ENCODE measurements at regions not wholly inside any gene's neighbourhood (a gene's known extent, or its start where the extent isn't known, plus 50 kb on each side); places are given as distances from the start of the nearest gene placed in this dataset.

DNA sequence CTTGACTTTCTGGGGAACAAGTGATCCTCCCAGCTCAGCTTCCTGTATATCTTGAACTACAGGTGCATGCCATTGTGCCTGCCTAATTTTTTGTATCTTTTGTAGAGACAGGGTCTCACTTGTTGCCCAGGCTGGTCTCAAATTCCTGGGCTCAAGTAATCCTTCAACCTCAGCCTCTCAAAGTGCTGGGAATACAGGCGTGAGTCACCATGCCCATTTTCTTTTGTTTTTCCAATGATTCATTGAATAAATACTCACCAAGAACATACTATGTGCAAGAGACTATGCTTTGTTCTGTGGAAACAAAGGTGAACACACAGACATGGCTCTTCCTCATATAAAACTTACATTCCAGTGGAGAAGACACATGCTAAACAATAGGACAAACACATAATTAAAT lies 407.8 kb upstream of the DAB1 start:
- TF ChIP-seq BCL11A (IDR thresholded peaks at IDR 0.05; ENCODE audit: low read depth, low read length) (no peak), CEBPB (IDR thresholded peaks at IDR 0.05; ENCODE audit: borderline replicate concordance in 1 of 2, low read depth in 2 of 2, low read length in 2 of 2) (no peak), EGR1 (IDR thresholded peaks at IDR 0.05; ENCODE audit: borderline replicate concordance in 1 of 2, low read depth in 2 of 2, low read length in 2 of 2) (no peak), GABPA (IDR thresholded peaks at IDR 0.05; ENCODE audit: low read depth) (no peak), CREB1 (IDR thresholded peaks at IDR 0.05; ENCODE audit: low read depth) (no peak), RAD21 (IDR thresholded peaks at IDR 0.05; ENCODE audit: insufficient read depth, low read depth, low read length) (no peak), EZH2 (IDR thresholded peaks at IDR 0.05; ENCODE audit: borderline replicate concordance, control insufficient read depth, low read depth, low read length) (no peak), YY1 (IDR thresholded peaks at IDR 0.05; ENCODE audit: low read depth, low read length) (no peak), TCF7 (IDR thresholded peaks at IDR 0.05; ENCODE audit: borderline replicate concordance) (no peak), MYC (IDR thresholded peaks at IDR 0.05; ENCODE audit: insufficient read depth, insufficient read length, insufficient replicate concordance, low read length, severe bottlenecking) (no peak)
- TF ChIP-seq, protein P1, sequence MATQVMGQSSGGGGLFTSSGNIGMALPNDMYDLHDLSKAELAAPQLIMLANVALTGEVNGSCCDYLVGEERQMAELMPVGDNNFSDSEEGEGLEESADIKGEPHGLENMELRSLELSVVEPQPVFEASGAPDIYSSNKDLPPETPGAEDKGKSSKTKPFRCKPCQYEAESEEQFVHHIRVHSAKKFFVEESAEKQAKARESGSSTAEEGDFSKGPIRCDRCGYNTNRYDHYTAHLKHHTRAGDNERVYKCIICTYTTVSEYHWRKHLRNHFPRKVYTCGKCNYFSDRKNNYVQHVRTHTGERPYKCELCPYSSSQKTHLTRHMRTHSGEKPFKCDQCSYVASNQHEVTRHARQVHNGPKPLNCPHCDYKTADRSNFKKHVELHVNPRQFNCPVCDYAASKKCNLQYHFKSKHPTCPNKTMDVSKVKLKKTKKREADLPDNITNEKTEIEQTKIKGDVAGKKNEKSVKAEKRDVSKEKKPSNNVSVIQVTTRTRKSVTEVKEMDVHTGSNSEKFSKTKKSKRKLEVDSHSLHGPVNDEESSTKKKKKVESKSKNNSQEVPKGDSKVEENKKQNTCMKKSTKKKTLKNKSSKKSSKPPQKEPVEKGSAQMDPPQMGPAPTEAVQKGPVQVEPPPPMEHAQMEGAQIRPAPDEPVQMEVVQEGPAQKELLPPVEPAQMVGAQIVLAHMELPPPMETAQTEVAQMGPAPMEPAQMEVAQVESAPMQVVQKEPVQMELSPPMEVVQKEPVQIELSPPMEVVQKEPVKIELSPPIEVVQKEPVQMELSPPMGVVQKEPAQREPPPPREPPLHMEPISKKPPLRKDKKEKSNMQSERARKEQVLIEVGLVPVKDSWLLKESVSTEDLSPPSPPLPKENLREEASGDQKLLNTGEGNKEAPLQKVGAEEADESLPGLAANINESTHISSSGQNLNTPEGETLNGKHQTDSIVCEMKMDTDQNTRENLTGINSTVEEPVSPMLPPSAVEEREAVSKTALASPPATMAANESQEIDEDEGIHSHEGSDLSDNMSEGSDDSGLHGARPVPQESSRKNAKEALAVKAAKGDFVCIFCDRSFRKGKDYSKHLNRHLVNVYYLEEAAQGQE (IDR thresholded peaks at IDR 0.05; ENCODE audit: low read depth, low read length) = no peak
- TF ChIP-seq, protein P2, sequence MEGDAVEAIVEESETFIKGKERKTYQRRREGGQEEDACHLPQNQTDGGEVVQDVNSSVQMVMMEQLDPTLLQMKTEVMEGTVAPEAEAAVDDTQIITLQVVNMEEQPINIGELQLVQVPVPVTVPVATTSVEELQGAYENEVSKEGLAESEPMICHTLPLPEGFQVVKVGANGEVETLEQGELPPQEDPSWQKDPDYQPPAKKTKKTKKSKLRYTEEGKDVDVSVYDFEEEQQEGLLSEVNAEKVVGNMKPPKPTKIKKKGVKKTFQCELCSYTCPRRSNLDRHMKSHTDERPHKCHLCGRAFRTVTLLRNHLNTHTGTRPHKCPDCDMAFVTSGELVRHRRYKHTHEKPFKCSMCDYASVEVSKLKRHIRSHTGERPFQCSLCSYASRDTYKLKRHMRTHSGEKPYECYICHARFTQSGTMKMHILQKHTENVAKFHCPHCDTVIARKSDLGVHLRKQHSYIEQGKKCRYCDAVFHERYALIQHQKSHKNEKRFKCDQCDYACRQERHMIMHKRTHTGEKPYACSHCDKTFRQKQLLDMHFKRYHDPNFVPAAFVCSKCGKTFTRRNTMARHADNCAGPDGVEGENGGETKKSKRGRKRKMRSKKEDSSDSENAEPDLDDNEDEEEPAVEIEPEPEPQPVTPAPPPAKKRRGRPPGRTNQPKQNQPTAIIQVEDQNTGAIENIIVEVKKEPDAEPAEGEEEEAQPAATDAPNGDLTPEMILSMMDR (IDR thresholded peaks at IDR 0.05 in 2 of 3, conservative IDR thresholded peaks at IDR 0.05 in 1 of 3; ENCODE audit: control insufficient read depth in 2 of 3, extremely low read depth in 1 of 3, insufficient read depth in 1 of 3, low read depth in 3 of 3, low read length in 3 of 3) = no peak

Measured in GM12878 (cell line).